GM12892 (cell line): ENCODE measurements at regions not wholly inside any gene's neighbourhood (a gene's known extent, or its start where the extent isn't known, plus 50 kb on each side); places are given as distances from the start of the nearest gene placed in this dataset.

ENCODE experiments used
- POLR2A ChIP-seq: IDR thresholded peaks from 2 replicates; pipeline ENCODE4 v1.6.1; 2011; ENCODE audit warnings: low read depth, low read length, control low read depth
- POLR2AphosphoS5 ChIP-seq: IDR thresholded peaks from 2 replicates; pipeline ENCODE4 v1.6.1; 2011; ENCODE audit warnings: low read depth, low read length, control low read depth

GRCh38 chrX:26328608-26329319, 112.8 kb downstream of the MAGEB5 start:
- no peak for TF ChIP-seq POLR2A
- no peak for TF ChIP-seq POLR2AphosphoS5
